ENCODE measurements at regions not wholly inside any gene's neighbourhood (a gene's known extent, or its start where the extent isn't known, plus 50 kb on each side); places are given as distances from the start of the nearest gene placed in this dataset.

- TF ChIP-seq POLR2A (IDR thresholded peaks at IDR 0.05; ENCODE audit: extremely low read depth, insufficient read length), result no peak
- TF ChIP-seq, protein P1, sequence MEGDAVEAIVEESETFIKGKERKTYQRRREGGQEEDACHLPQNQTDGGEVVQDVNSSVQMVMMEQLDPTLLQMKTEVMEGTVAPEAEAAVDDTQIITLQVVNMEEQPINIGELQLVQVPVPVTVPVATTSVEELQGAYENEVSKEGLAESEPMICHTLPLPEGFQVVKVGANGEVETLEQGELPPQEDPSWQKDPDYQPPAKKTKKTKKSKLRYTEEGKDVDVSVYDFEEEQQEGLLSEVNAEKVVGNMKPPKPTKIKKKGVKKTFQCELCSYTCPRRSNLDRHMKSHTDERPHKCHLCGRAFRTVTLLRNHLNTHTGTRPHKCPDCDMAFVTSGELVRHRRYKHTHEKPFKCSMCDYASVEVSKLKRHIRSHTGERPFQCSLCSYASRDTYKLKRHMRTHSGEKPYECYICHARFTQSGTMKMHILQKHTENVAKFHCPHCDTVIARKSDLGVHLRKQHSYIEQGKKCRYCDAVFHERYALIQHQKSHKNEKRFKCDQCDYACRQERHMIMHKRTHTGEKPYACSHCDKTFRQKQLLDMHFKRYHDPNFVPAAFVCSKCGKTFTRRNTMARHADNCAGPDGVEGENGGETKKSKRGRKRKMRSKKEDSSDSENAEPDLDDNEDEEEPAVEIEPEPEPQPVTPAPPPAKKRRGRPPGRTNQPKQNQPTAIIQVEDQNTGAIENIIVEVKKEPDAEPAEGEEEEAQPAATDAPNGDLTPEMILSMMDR (IDR thresholded peaks at IDR 0.05; ENCODE audit: low read depth, low read length), result no peak
Measured at GRCh38 chr15:77724715-77725114, 92.0 kb upstream of the LINGO1 start.

Measured in NB4 (cell line).